ENCODE measurements at regions not wholly inside any gene's neighbourhood (a gene's known extent, or its start where the extent isn't known, plus 50 kb on each side); places are given as distances from the start of the nearest gene placed in this dataset.
"Not testable (repeated sequence)": the region's sequence is repeated elsewhere in the genome, so short reads cannot be mapped to it uniquely, and the experiment has no call there.

GRCh38 chr15:84173231-84173610, 62.4 kb upstream of the GOLGA6L4 start:
- H3K27ac Mint-ChIP-seq; H3K36me3 ChIP-seq (ENCODE audit: control insufficient read depth, insufficient read depth, low read length); H3K9me3 ChIP-seq (ENCODE audit: control insufficient read depth, low read length); H3K9me3 Mint-ChIP-seq; H3K27me3 Mint-ChIP-seq (ENCODE audit: insufficient read depth); H3K27ac ChIP-seq (ENCODE audit: low read depth, low read length); H3K4me3 Mint-ChIP-seq; H3K27me3 ChIP-seq (ENCODE audit: control insufficient read depth, insufficient read depth, low read length, poor library complexity, severe bottlenecking); H3K36me3 Mint-ChIP-seq (ENCODE audit: low read depth); H3K4me1 ChIP-seq (ENCODE audit: control insufficient read depth, insufficient read depth, low read length); H3K4me1 Mint-ChIP-seq; DNase-seq; H3K9ac ChIP-seq (ENCODE audit: extremely low read depth, low read length, poor library complexity, severe bottlenecking); H3K4me3 ChIP-seq (ENCODE audit: low read length): not testable (repeated sequence)
- WGBS, 2 experiments (ENCODE audit: insufficient coverage in 1 of 2, insufficient read length in 1 of 2), result 10% methylated on average over 4 of the region's 22 CpGs; no CpG with 5 or more reads in 1 of the 2 experiments
